GM12892 (cell line): ENCODE measurements at regions not wholly inside any gene's neighbourhood (a gene's known extent, or its start where the extent isn't known, plus 50 kb on each side); places are given as distances from the start of the nearest gene placed in this dataset.

Experiments used
- DNase-seq: peaks from one replicate; pipeline ENCODE4 v3.0.0; 2011; ENCODE audit not compliant: insufficient read length
- FAIRE-seq: peaks from 2 replicates; lab custom pipeline; 2011; peaks lifted over from hg19 to GRCh38; lab: Jason Lieb, UNC
- POLR2A ChIP-seq: IDR thresholded peaks from 2 replicates; pipeline ENCODE4 v1.6.1; 2011; ENCODE audit warnings: low read depth, low read length, control low read depth
- POLR2AphosphoS5 ChIP-seq: IDR thresholded peaks from 2 replicates; pipeline ENCODE4 v1.6.1; 2011; ENCODE audit warnings: low read depth, low read length, control low read depth
- TAF1 ChIP-seq: IDR thresholded peaks from 2 replicates; pipeline ENCODE4 v1.6.1; 2011; ENCODE audit warnings: low read depth, mild to moderate bottlenecking, control low read depth, low read length, borderline replicate concordance

DNA sequence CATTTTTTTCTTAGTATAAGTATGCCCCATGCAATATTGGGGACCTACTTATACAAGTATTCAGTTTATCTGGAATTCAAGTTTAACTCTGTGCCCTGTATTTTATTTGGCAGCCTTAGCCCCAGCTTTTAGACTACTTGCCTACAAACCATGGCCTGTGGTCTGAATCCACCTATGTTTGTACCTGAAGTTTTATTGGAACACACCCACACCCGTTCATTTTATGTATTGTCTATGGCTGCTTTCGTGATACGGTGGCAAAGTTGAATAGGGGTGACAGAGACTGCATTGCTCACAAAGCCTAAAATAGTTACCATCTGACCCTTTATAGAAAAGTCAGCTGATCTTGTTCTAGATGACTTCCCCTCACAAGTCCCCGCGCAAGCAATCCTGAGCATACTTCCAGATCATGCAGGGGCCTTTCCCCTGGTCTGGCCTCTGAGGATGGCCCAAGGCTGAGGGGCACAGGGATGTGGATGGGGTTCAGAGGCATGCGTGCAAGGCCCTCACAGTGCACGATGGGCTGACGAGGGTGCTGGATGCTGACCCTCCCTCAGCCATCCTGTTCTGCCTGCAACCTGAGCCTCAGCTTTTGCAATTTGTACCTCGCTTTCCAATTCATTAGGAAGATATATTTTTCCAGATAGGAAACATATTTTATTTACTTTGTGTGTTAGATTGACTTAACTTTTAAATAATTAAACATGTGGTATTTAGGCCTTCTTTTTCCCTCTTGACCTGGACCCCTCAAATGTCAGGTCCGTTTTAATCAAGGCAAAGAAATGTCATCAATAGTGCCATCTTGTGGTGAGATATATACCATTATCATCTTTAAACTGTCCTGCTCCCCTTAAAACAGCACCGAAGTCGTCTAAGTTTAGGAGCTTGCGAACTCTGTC lies 527.3 kb upstream of the CCDC196 start:
- DNase-seq: no peak
- TF ChIP-seq TAF1: no peak
- no peak for TF ChIP-seq POLR2AphosphoS5
- no peak for TF ChIP-seq POLR2A
- peak; percentile 88 for FAIRE-seq

DNA sequence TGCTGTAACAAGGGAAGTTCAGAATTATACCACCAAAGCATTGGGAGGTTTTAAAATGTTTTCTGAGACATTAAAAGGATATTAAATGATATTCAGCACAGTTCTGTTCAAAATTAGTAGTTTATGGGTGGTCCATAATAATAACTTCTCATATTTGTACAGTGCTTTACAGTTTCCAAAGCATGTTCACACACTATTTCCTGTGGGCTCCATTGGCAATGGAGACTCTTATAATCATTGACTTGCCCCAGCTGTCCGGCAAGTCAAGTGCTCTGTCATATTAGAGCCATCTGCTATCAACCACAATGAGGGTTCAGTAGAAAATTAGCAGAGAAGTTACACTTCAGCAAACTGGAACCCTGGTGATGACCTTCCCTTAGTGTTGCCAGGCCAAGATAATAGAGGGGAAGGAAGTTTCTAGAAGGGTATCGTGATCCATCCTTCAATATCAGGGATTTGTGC lies 526.6 kb upstream of the CCDC196 start:
- TF ChIP-seq POLR2A (no peak), TAF1 (no peak), POLR2AphosphoS5 (no peak)
- DNase-seq (no peak), FAIRE-seq (no peak)

DNA sequence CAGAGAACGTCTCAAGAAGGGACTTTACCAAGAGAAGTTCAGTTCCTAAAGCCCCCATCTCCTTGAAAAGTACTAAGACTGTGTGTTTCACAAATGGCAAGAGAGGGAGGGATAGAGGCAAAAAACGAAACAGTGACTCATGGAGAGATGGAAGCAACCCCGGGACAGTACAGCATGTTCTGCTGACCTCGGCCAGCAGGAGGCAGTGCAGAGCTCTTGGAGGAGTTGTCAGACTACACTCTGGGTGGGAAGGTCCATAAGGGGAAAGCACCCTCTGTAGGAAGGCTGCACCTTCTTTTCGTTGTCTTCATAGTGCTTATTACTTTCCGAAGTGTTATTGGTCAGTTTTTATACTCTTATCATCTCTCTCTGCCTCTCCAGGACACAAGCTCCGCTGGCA lies 525.2 kb upstream of the CCDC196 start:
- FAIRE-seq: peak; percentile 90

DNA sequence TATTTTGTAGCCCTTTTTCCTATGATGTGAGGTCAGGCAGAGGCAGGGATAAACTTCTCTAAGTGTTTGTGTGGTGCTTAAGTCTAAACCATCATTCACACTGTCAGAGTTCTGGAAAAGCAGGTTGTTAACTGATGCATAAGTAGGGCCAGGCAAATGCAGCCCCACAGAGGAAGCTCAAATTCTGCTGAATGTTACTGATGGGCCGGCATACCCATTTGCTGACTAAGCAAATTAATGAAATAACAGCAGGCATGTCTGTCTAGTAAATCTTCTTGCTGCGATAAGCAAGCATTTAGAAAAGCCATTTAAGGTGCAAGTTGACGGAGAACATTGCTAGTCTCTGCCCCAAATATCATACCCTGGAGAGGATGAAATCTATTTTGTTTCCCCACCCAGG lies 523.2 kb upstream of the CCDC196 start:
- TF ChIP-seq POLR2AphosphoS5 (no peak), TAF1 (no peak), POLR2A (no peak)
- no peak for FAIRE-seq
- DNase-seq: no peak

More for the DNA sequence above, 525.2 kb upstream of the CCDC196 start:
- peak; percentile 13 for DNase-seq
- TF ChIP-seq POLR2AphosphoS5 (no peak), POLR2A (no peak), TAF1 (no peak)

DNA sequence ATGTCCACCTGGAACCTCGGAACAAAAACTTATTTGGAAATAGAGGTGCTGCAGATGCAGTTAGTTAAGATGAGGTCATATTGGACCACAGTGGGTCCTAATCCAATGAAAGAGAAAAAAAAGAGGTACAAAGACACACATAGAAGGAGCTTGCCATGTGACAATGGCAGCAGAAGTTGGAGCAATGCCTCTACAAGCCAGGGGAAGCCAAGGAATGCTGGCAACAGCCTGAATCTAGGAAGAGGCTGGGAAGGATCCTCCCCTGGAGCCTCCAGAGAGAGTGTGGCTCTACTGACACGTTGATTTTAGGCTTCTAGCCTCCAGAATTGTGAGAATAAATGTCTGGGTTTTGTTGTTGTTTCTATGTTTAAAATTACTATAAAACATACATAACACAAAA lies 521.8 kb upstream of the CCDC196 start:
- DNase-seq: no peak
- FAIRE-seq: no peak
- no peak for TF ChIP-seq TAF1
- TF ChIP-seq POLR2A: no peak
- TF ChIP-seq POLR2AphosphoS5: no peak

DNA sequence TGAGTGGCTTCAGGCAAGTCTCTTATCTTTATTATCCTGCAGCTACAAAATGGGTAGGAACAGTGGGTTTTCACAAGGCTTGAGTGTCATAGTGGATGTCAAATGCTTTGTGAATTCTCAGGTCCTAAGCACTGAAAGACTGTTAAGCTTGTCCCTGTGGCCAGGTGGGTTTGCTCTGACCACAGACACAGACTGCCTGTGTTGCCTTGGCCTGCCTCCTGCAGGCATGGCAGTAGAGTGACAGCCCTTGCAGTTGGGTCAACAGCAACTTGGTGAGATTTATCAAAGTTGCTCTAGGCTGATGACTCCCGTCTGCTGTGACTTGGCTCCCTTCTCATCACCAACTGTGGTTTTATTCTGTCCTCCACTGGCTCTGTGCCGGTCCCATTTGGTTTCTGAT lies 520.0 kb upstream of the CCDC196 start:
- FAIRE-seq (no peak), DNase-seq (no peak)
- TF ChIP-seq TAF1 (no peak), POLR2A (no peak), POLR2AphosphoS5 (no peak)

DNA sequence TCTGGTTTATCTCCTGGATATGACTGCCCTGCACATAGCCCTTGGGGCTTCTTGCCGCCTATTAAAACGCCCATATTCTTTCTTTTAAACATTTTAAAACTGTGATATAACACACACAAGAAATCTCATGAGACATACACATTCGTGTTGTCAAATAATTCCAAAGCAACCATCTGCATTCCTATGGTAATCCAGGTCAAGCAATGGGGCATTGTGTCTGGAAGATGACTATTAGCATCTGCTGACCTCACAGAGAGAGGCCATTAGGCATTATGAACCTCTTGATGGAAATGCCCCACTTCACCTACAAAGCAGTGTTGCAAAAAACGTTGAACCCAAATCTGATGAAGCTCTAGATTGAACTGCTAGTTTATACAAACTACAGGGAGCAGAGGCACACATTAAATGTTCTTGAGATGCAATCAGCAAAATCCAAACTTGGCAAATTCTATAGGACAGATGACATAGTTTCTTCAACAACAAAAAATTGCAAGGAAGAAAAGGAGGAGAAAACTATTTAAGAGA lies 513.8 kb upstream of the CCDC196 start:
- FAIRE-seq: no peak
- DNase-seq: no peak

DNA sequence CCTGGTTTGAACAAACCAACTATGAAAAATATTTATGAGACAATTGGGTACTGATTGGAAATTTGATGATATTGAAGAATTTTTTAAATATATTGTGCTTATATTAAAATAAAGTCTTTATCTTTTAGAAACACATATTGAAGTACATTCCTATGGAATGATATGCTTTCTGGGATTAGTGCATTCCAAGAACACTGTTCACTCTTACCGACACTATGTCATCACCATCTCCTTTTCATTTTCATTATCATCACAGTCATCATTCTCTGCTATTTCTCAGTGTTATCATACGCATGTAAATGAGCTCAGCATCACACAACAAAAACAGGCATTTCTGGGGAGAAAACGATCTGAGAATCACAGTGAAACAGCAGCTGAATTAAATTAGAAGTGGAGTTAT lies 513.3 kb upstream of the CCDC196 start:
- no peak for FAIRE-seq
- TF ChIP-seq POLR2AphosphoS5 (no peak), TAF1 (no peak), POLR2A (no peak)
- DNase-seq: no peak

More for the DNA sequence above, 513.8 kb upstream of the CCDC196 start:
- TF ChIP-seq POLR2AphosphoS5: no peak
- TF ChIP-seq POLR2A: no peak
- TF ChIP-seq TAF1: no peak

DNA sequence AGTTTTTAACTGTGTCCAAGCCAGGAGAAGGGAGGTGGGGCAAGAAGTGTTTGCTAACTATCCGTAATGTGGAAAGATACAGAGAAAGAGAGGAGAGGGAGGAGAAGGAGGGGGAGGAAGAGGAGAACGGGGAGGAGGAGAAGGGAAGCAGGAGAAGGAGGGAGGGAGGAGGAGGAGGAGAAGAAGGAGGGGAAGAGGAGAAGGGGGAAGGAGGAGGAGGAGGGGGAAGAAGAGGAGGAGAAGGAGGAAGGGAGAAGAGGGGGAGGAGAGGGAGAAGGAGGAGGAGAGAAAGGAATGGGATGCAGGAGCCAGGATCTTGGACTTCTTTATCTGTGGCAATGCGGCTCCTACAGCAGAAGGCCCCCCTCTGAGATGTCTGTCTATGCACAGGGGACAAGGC lies 510.3 kb upstream of the CCDC196 start:
- no peak for FAIRE-seq
- DNase-seq: no peak
- TF ChIP-seq POLR2A: no peak
- TF ChIP-seq POLR2AphosphoS5: no peak
- no peak for TF ChIP-seq TAF1

DNA sequence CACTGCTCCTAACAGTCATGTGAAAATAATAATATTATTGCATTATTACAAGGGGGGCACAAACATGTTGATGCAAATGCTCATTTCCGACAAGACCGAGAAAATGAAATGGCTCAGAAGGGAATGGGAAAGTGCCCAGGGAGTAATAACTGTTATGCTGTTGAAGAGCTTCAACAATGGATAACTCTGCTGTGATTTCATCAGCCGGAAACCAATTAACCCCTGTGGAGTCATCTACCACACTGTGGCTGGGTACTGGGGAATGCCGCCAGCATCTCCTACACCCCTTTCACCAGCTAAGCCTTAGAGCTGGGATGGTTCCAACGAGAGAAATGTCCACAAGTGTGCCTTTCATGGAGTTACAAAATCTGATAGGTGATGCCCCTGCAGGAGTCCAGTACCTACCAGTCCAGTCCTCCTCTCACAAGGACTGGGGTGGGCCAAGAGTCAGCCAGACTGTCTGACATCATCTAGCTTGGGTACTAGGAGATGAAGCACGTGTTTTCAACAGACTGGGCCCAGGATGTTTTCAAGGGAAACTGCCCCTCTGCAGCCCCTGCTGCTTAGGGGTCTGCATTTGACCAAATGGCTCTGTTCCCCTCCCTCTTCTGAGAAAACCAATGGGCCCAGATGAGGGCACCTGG lies 509.3 kb upstream of the CCDC196 start:
- TF ChIP-seq POLR2A (no peak), POLR2AphosphoS5 (no peak), TAF1 (no peak)
- DNase-seq: no peak
- no peak for FAIRE-seq

DNA sequence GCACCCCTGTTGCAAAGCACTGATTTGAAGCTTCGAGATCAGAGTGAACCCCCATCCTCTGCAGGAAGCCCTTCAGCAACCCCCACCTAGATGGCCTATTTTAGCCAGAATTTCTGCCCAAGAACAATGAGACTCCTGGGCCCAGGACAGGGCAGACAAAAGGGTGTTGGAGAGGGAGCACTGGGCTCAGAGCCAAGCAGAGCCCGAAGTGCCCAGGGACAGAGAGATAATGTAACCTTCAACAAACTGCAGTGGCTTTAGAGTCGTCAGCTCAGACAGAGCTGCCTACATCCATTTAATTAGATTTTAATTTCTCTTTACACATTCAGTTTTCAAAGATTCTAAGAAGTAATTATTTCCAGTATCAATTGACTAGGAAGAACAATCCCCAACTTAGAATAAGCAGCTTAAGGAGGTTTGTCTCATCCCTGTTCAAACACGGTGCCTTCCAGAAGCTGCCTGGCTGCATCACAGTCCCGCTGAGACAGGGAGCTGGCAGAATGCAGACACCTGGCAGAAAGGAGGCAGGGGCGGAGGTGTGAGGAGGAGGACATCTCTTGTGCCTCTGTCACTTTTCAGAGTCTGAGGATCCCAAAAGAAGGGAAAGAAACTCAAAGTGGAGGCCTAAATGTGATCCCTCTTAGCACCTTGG lies 504.9 kb upstream of the CCDC196 start:
- TF ChIP-seq POLR2A (no peak), TAF1 (no peak), POLR2AphosphoS5 (no peak)
- FAIRE-seq (no peak), DNase-seq (no peak)
